Body of pancreas (tissue), 4 donors: ENCODE measurements at regions not wholly inside any gene's neighbourhood (a gene's known extent, or its start where the extent isn't known, plus 50 kb on each side); places are given as distances from the start of the nearest gene placed in this dataset.

Experiments
- ATAC-seq: fragments of 150-250 bp; one replicate; pipeline ENCODE4 v1.9.1; 2016
- DNase-seq, 4 donors: peaks; one replicate each; pipeline ENCODE4 v3.0.0-alpha.2; 2019
- H3K27ac ChIP-seq, 4 donors: fragments of 200-600 bp; sonication (generic); 1 replicate in 3 of 4; 2 replicates in 1 of 4; pipeline versions ENCODE4 v1.5.1 to v1.6.1; 2016 to 2019; ENCODE audit warnings: mild to moderate bottlenecking in 1 of 4, mixed read lengths in 1 of 4, moderate library complexity in 1 of 4
- H3K27me3 ChIP-seq, 2 donors: fragments of 200-600 bp; sonication (generic); one replicate each; pipeline ENCODE4 v1.6.0; 2016; ENCODE audit warnings: mild to moderate bottlenecking in 1 of 2
- H3K36me3 ChIP-seq, 2 donors: fragments of 200-600 bp; sonication (generic); replicated peaks in 1 of 2; 2 replicates each; pipeline ENCODE4 v1.5.1; 2016; ENCODE audit warnings: low read depth in 2 of 2; ENCODE audit not compliant: insufficient read depth in 1 of 2
- H3K4me1 ChIP-seq: fragments of 200-600 bp; sonication (generic); one replicate; pipeline ENCODE4 v1.6.0; 2016
- H3K4me3 ChIP-seq, 2 donors: fragments of 200-600 bp; sonication (generic); 1 replicate in 1 of 2; 2 replicates in 1 of 2; pipeline ENCODE4 v1.5.1; 2016 to 2019
- H3K9me3 ChIP-seq, 3 donors: fragments of 200-600 bp; sonication (generic); 1 replicate in 2 of 3; 2 replicates in 1 of 3; pipeline ENCODE4 v1.5.1; 2016
- CTCF ChIP-seq, 7 experiments: fragments of 450-650 bp in 4 of 7; fragments of 200-600 bp in 3 of 7; sonication (generic) in 3 of 7; IDR thresholded peaks; one replicate each; pipeline ENCODE4 v1.5.1; 2016 to 2019; ENCODE audit warnings: antibody characterized with exemption in 7 of 7
- POLR2A ChIP-seq, 3 donors: fragments of 450-650 bp; IDR thresholded peaks; one replicate each; pipeline ENCODE4 v1.6.1; 2016; ENCODE audit warnings: antibody characterized with exemption in 3 of 3, mild to moderate bottlenecking in 2 of 3
- WGBS, 2 donors: methylation state at CpG; one replicate each; pipeline ENCODE4 v1.1.5; 2017; 5-methylcytosine and 5-hydroxymethylcytosine counted together
- intact Hi-C: fragments of 100-400 bp; cut with DNase I; formaldehyde crosslinking; loops from one replicate; pipeline ENCODE4 v1.15.1; 2023

GRCh38 chr2:41827354-41827971 is 220.4 kb upstream of the PKDCC start:
- no peak for DNase-seq
- Histone ChIP-seq H3K27ac (peak overlapping the region in 3 of 4 donors; percentile 31 to 69 (median 51)), H3K9me3 (no peaks in the 10 kb centered on the region), H3K36me3 (no peaks in the 10 kb centered on the region), H3K4me3 (no peak overlapping the region), H3K27me3 (no peaks in the 10 kb centered on the region), H3K4me1 (peaks cover 38% of the 10 kb centered on the region)
- intact Hi-C loops = no loop called here
- WGBS, 2 donors = 34 to 35% methylated on average over 6 of the region's 6 CpGs
- TF ChIP-seq CTCF (IDR thresholded peaks at IDR 0.05) = no peak
- no peak for TF ChIP-seq POLR2A (IDR thresholded peaks at IDR 0.05)
- ATAC-seq = no peak

- no peak for DNase-seq
- Histone ChIP-seq H3K9me3 (no peaks in the 10 kb centered on the region), H3K27ac (peak overlapping the region in 3 of 4 donors; percentile 25 to 69 (median 47)), H3K36me3 (no peaks in the 10 kb centered on the region), H3K4me1 (peaks cover 38% of the 10 kb centered on the region), H3K27me3 (no peaks in the 10 kb centered on the region), H3K4me3 (no peak overlapping the region)
- intact Hi-C loops = no loop called here
- 0 to 9% methylated on average over 1 of the region's 1 CpG for WGBS, 2 donors
- ATAC-seq = peak; percentile 73
- TF ChIP-seq CTCF (IDR thresholded peaks at IDR 0.05) = no peak
- no peak for TF ChIP-seq POLR2A (IDR thresholded peaks at IDR 0.05)
These were observed 219.7 kb upstream of the PKDCC start for GRCh38 chr2:41828052-41828643.

- TF ChIP-seq POLR2A (IDR thresholded peaks at IDR 0.05) (no peak), CTCF (IDR thresholded peaks at IDR 0.05) (no peak)
- WGBS, 2 donors = 70 to 83% methylated on average over 1 of the region's 1 CpG
- Histone ChIP-seq H3K36me3 (no peaks in the 10 kb centered on the region), H3K4me1 (peaks cover 38% of the 10 kb centered on the region), H3K4me3 (no peak overlapping the region), H3K9me3 (no peaks in the 10 kb centered on the region), H3K27me3 (no peaks in the 10 kb centered on the region), H3K27ac (peak overlapping the region in 3 of 4 donors; percentile 25 to 69 (median 47))
- intact Hi-C loops = no loop called here
- DNase-seq (no peak), ATAC-seq (no peak)
These were observed 218.8 kb upstream of the PKDCC start for GRCh38 chr2:41829052-41829451.

- H3K36me3 ChIP-seq = no peaks in the 10 kb centered on the region
- H3K27me3 ChIP-seq = no peaks in the 10 kb centered on the region
- peak overlapping the region in 1 of 4 donors; percentile 12 for H3K27ac ChIP-seq
- no peaks in the 10 kb centered on the region for H3K9me3 ChIP-seq
- intact Hi-C loops = no loop called here
- H3K4me1 ChIP-seq = peaks cover 38% of the 10 kb centered on the region
- no peak overlapping the region for H3K4me3 ChIP-seq
- no peak for DNase-seq
- WGBS, 2 donors = 50% methylated on average over 1 of the region's 1 CpG
- no peak for ATAC-seq
- TF ChIP-seq CTCF (IDR thresholded peaks at IDR 0.05) (no peak), POLR2A (IDR thresholded peaks at IDR 0.05) (no peak)
These were observed 217.2 kb upstream of the PKDCC start for GRCh38 chr2:41830600-41830999.

GRCh38 chr2:41832218-41832617 is 215.6 kb upstream of the PKDCC start:
- DNase-seq (no peak), ATAC-seq (no peak)
- H3K4me1 ChIP-seq = peaks cover 31% of the 10 kb centered on the region
- intact Hi-C loops = no loop called here
- H3K36me3 ChIP-seq = no peaks in the 10 kb centered on the region
- no peak overlapping the region for H3K4me3 ChIP-seq
- no peak for TF ChIP-seq CTCF (IDR thresholded peaks at IDR 0.05)
- TF ChIP-seq POLR2A (IDR thresholded peaks at IDR 0.05) = no peak
- H3K27ac ChIP-seq = no peak overlapping the region
- 83 to 88% methylated on average over 5 of the region's 5 CpGs for WGBS, 2 donors
- no peaks in the 10 kb centered on the region for H3K27me3 ChIP-seq
- no peaks in the 10 kb centered on the region for H3K9me3 ChIP-seq
